KOPT-K1 (cell line): ENCODE measurements at regions not wholly inside any gene's neighbourhood (a gene's known extent, or its start where the extent isn't known, plus 50 kb on each side); places are given as distances from the start of the nearest gene placed in this dataset.
"Not testable (repeated sequence)": the region's sequence is repeated elsewhere in the genome, so short reads cannot be mapped to it uniquely, and the experiment has no call there.

Experiments used
- H3K27ac ChIP-seq: fragments of 200-600 bp; sonication (generic); 2 replicates; pipeline ENCODE4 v1.5.1; 2016; ENCODE audit warnings: antibody characterized with exemption, mild to moderate bottlenecking, low read depth, low read length; ENCODE audit not compliant: poor library complexity, severe bottlenecking
- H3K36me3 ChIP-seq: fragments of 200-600 bp; sonication (generic); 2 replicates; pipeline ENCODE4 v1.5.1; 2017; ENCODE audit warnings: antibody characterized with exemption, mild to moderate bottlenecking, low read length, moderate library complexity; ENCODE audit not compliant: insufficient read depth
- H3K9me3 ChIP-seq: fragments of 200-600 bp; sonication (generic); 2 replicates; pipeline ENCODE4 v1.5.1; 2017; ENCODE audit warnings: antibody characterized with exemption, low read length, mild to moderate bottlenecking; ENCODE audit not compliant: insufficient read depth, poor library complexity, severe bottlenecking

- not testable (repeated sequence) for H3K36me3 ChIP-seq, H3K9me3 ChIP-seq, H3K27ac ChIP-seq
These were observed 1388.8 kb upstream of the DEFB115 start for GRCh38 chr20:29868688-29869087.

DNA sequence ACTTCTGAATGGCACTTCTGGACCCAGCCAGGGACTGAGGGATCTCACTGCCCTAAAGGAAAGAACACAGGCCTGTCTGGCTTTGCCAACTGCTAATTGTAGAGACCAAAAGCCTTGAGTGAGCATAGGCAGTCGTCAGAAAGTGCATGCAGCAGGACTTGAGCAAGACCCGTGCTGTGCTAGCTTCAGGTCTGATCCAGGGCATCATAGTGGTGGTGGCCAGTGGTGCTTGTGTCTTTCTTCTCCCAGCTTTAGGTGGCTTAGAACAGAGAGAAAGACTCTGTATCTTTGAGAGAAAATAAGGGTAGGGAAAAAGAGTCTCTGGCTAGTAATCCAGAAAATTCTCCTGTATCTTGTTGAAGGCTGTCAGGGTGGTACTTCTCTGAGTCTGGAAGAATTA lies 1385.6 kb upstream of the DEFB115 start:
- not testable (repeated sequence) for H3K36me3 ChIP-seq
- H3K9me3 ChIP-seq = peaks cover 26% of the 10 kb centered on the region

DNA sequence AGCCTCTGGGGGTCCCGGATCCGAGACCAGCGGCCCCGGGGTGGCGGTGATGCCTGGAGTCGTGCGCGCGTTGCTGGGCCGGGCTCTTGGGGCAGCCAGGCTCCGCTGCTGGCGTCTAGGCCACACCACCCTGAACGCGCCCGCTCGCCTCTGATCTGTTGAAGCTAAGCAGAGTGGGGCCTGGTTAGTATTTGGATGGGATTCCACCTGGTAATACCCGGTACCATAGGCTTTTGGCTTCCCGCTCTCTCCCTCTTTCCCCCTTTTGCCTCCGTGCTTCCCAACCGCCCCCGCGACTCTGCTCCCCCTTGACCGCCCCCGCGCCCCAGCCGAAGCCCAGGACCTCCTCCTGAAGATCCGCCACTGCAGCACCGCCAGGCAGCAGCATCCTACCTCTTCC lies 1383.5 kb upstream of the DEFB115 start:
- H3K9me3 ChIP-seq = peaks cover 47% of the 10 kb centered on the region
- H3K27ac ChIP-seq = no peak overlapping the region
- no peaks in the 10 kb centered on the region for H3K36me3 ChIP-seq

More for the DNA sequence above, 1385.6 kb upstream of the DEFB115 start:
- not testable (repeated sequence) for H3K27ac ChIP-seq

DNA sequence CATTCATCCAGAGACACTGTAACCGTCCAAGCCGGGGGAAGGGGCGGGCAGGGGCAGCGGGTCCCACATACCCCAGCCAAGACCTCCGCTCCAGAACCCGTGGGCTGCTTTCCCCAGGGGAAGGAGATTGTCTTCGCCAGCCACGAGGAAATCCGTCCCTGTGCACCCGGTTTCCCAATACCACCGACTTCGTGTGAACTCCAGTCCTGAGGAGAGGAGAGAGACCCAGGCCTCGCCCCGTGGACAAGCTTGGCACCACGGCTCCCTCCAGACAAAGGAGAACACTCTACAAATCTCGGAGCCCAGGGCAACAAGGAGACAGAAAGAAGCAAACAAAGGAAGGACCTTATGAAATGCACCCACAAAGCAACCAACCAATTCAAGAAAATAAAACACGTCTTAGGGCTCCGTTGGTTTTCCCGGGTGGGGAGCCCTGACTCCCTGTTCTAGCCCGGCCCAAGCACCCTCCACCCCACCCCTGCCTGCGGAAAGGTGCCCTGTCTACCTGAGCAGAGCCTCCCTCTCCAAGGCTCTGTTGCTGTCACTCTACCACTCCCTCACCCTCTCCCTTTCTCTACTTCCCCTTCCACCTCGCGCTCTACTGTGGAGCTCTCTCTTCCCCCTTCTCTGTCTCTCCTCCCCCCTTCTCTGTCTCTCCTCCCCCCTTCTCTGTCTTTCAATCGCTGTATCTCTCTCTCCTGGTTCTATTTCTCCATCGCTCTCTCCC lies 1382.8 kb upstream of the DEFB115 start:
- Histone ChIP-seq H3K36me3 (no peaks in the 10 kb centered on the region), H3K9me3 (peaks cover 53% of the 10 kb centered on the region)

GRCh38 chr20:29875321-29876083 lies 1382.0 kb upstream of the DEFB115 start:
- peaks cover 53% of the 10 kb centered on the region for H3K9me3 ChIP-seq
- H3K36me3 ChIP-seq, H3K27ac ChIP-seq: not testable (repeated sequence)

More for the DNA sequence above, 1382.8 kb upstream of the DEFB115 start:
- H3K27ac ChIP-seq = no peak overlapping the region

GRCh38 chr20:29876084-29876910 lies 1381.2 kb upstream of the DEFB115 start:
- H3K36me3 ChIP-seq, H3K27ac ChIP-seq: not testable (repeated sequence)
- H3K9me3 ChIP-seq = peaks cover 53% of the 10 kb centered on the region

DNA sequence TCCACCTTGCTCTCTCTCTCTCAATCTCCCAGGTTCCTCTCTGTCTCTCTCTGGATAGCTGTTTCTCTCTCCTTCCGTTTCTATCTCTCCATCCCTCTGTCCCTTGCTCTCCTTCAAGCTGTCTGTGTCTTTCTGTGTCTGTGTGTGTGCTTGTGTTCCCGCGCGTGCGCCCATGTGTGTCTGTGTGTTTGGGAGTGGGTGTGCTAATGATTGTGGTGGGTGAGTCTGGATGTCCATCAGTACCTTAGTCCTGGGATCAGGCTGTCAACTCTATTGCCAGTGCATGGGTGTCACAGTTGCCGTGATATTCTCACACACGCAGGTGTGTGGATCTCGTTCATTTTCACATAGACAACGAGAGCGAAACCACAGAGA lies 1380.6 kb upstream of the DEFB115 start:
- H3K27ac ChIP-seq = no peak overlapping the region
- peaks cover 53% of the 10 kb centered on the region for H3K9me3 ChIP-seq
- no peaks in the 10 kb centered on the region for H3K36me3 ChIP-seq

GRCh38 chr20:29877411-29878280 lies 1379.8 kb upstream of the DEFB115 start:
- not testable (repeated sequence) for H3K27ac ChIP-seq, H3K36me3 ChIP-seq
- peaks cover 53% of the 10 kb centered on the region for H3K9me3 ChIP-seq

DNA sequence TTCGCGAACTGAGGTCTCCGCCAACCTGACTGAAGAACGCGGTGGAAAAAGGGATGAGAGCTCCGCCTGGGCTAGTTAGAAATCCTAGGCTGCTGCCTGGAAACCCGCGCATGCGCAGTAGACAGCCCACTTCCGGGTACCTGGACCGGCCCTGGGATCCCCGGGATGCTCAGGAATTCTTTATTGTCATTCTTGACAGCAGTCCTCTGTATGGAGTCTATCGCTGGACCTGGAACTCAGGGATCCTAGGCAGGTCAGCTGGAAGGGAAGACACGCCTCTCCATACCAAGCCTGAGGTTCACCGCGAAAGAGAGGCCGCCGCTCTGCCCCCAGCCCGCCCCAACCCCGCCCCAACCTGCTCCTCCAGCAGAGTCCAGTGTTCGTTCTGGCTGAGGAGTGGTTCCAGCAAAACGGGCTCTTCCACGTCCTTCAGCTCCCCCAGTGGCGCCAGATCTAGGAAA lies 1379.2 kb upstream of the DEFB115 start:
- Histone ChIP-seq H3K27ac (no peak overlapping the region), H3K9me3 (peaks cover 53% of the 10 kb centered on the region), H3K36me3 (no peaks in the 10 kb centered on the region)

- no peaks in the 10 kb centered on the region for H3K36me3 ChIP-seq
- peaks cover 52% of the 10 kb centered on the region for H3K9me3 ChIP-seq
- H3K27ac ChIP-seq = no peak overlapping the region
These were observed 1378.6 kb upstream of the DEFB115 start for GRCh38 chr20:29878777-29879442.

- H3K9me3 ChIP-seq = peaks cover 42% of the 10 kb centered on the region
- not testable (repeated sequence) for H3K36me3 ChIP-seq, H3K27ac ChIP-seq
These were observed 1376.4 kb upstream of the DEFB115 start for GRCh38 chr20:29881107-29881506.

- not testable (repeated sequence) for H3K27ac ChIP-seq
These were observed 1373.8 kb upstream of the DEFB115 start for GRCh38 chr20:29883514-29884219.

GRCh38 chr20:29884322-29884721 lies 1373.1 kb upstream of the DEFB115 start:
- H3K9me3 ChIP-seq = not testable (repeated sequence)

More at GRCh38 chr20:29883514-29884219, 1373.8 kb upstream of the DEFB115 start:
- H3K9me3 ChIP-seq = peaks cover 16% of the 10 kb centered on the region
- H3K36me3 ChIP-seq = not testable (repeated sequence)

More at GRCh38 chr20:29884322-29884721, 1373.1 kb upstream of the DEFB115 start:
- H3K27ac ChIP-seq, H3K36me3 ChIP-seq: not testable (repeated sequence)
